Activated B cell treated with CpG ODN at 0.5 μM for 24 hours (primary cell): ENCODE measurements at regions not wholly inside any gene's neighbourhood (a gene's known extent, or its start where the extent isn't known, plus 50 kb on each side); places are given as distances from the start of the nearest gene placed in this dataset.

Experiments used
- ATAC-seq: fragments of 200-7000 bp; cut with Tn5 transposase; one replicate; pipeline ENCODE4 v1.10.0; 2021; ENCODE audit warnings: low read depth, mild to moderate bottlenecking, moderate library complexity
- CTCF ChIA-PET: fragments of 350-600 bp; sonication (Branson Sonifier 250); formaldehyde crosslinking; loops from one replicate; lab custom pipeline; 2021; ENCODE audit warnings: antibody characterized with exemption; lab: Charles Lee
- POLR2A ChIA-PET: fragments of 350-600 bp; sonication (Branson Sonifier 250); formaldehyde crosslinking; loops from one replicate; lab custom pipeline; 2021; ENCODE audit warnings: antibody characterized with exemption; lab: Charles Lee
- DNase-seq: peaks from one replicate; pipeline ENCODE4 v3.0.0; 2022
- H3K27ac Mint-ChIP-seq: one replicate; pipeline ENCODE4 v1.8.0; 2020; ENCODE audit warnings: mixed read lengths
- H3K27me3 Mint-ChIP-seq: one replicate; pipeline ENCODE4 v1.8.0; 2021; ENCODE audit warnings: mixed read lengths
- H3K36me3 Mint-ChIP-seq: one replicate; pipeline ENCODE4 v1.8.0; 2021; ENCODE audit warnings: low read depth, mixed read lengths
- H3K4me1 Mint-ChIP-seq: one replicate; pipeline ENCODE4 v1.8.0; 2021; ENCODE audit warnings: mixed read lengths
- H3K4me3 Mint-ChIP-seq: one replicate; pipeline ENCODE4 v1.8.0; 2020; ENCODE audit warnings: mild to moderate bottlenecking, mixed read lengths
- H3K9me3 Mint-ChIP-seq: one replicate; pipeline ENCODE4 v1.8.0; 2020; ENCODE audit warnings: mixed read lengths
- intact Hi-C: fragments of 100-400 bp; cut with micrococcal nuclease; formaldehyde crosslinking; loops from one replicate; pipeline ENCODE4 v1.15.1; 2024
- TF ChIP-seq, protein P1 (sequence below): fragments of 200-600 bp; IDR thresholded peaks from one replicate; pipeline ENCODE4 v1.8.0; 2022; ENCODE audit warnings: antibody characterized with exemption, mild to moderate bottlenecking

DNA sequence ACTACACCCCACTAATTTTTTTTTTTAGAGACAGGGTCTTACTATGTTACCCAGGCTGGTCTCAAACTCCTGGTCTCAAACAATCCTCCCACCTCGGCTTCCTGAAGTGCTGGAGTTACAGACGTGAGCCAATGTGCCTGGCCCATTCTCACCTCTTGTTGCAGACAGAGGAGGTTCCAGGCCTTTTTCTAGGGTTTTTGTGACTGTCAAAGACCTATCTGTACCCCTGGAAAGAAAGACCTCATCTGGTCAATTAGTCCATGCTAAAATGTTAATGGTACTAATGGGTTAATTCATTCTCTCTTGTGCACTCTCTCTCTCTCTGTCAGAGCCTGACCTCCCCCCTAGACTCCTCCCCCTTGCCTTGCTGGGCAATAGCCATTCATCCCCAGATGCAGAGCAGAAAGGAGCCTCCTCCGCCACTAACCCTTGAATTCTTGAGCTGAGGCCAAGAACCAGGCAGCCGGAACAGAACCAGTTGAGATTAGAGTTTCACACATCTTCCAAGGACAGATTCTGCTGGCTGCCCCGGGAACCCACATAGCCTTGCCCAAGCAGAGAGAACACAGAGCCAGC, 209.7 kb downstream of the SKIDA1 start:
- intact Hi-C loops, result no loop called here

DNA sequence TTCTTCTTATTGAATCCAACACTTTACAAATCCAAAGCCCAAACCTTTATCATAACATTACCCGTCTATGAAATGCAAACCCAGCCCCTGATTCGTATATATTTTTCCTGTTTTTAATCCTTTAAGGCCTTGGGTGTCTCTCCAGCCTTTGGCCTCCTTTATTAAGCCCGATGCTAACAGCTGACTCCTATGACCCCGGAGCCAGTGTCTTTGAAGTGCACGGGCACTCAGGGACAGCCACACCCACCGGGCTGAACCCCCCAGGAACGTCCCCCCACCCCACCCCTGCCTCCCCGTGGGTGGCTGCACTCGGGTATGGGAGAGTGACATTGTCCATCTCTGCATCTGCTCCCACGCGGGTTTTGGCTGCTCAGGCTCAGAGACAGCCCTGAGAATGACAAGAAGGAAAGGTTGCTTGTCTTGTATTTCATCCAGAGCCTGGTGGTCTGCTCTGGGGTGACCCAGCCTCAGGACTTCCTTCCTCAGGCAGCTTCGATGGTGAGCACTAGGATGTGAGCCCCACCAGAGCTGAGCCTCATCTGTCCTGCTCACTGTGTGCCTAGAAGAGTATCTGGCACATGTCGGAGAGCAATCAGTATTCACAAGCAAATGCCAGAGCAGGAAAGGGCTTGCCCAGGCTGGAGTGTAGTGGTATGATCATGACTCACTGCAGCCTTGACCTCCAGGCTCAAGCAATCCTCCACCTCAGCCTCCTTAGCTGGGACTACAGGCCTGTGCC, 210.4 kb downstream of the SKIDA1 start:
- no peaks in the 10 kb centered on the region for H3K9me3 Mint-ChIP-seq
- H3K27ac Mint-ChIP-seq, result no peak overlapping the region
- DNase-seq (no peak), ATAC-seq (no peak)
- intact Hi-C loops, result no loop called here
- H3K4me3 Mint-ChIP-seq, result no peak overlapping the region
- H3K4me1 Mint-ChIP-seq, result no peaks in the 10 kb centered on the region
- H3K36me3 Mint-ChIP-seq, result no peaks in the 10 kb centered on the region
- H3K27me3 Mint-ChIP-seq, result no peaks in the 10 kb centered on the region
- ChIA-PET CTCF (no interaction called here), POLR2A (no interaction called here)
- TF ChIP-seq, protein P1, sequence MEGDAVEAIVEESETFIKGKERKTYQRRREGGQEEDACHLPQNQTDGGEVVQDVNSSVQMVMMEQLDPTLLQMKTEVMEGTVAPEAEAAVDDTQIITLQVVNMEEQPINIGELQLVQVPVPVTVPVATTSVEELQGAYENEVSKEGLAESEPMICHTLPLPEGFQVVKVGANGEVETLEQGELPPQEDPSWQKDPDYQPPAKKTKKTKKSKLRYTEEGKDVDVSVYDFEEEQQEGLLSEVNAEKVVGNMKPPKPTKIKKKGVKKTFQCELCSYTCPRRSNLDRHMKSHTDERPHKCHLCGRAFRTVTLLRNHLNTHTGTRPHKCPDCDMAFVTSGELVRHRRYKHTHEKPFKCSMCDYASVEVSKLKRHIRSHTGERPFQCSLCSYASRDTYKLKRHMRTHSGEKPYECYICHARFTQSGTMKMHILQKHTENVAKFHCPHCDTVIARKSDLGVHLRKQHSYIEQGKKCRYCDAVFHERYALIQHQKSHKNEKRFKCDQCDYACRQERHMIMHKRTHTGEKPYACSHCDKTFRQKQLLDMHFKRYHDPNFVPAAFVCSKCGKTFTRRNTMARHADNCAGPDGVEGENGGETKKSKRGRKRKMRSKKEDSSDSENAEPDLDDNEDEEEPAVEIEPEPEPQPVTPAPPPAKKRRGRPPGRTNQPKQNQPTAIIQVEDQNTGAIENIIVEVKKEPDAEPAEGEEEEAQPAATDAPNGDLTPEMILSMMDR, result no peak

More for the DNA sequence above, 209.7 kb downstream of the SKIDA1 start:
- Mint-ChIP-seq H3K27ac (no peak overlapping the region), H3K4me3 (no peak overlapping the region), H3K36me3 (no peaks in the 10 kb centered on the region), H3K27me3 (no peaks in the 10 kb centered on the region), H3K4me1 (no peaks in the 10 kb centered on the region), H3K9me3 (no peaks in the 10 kb centered on the region)
- ATAC-seq (no peak), DNase-seq (no peak)
- TF ChIP-seq, protein P1, result no peak
- CTCF ChIA-PET, result no interaction called here
- POLR2A ChIA-PET, result no interaction called here

DNA sequence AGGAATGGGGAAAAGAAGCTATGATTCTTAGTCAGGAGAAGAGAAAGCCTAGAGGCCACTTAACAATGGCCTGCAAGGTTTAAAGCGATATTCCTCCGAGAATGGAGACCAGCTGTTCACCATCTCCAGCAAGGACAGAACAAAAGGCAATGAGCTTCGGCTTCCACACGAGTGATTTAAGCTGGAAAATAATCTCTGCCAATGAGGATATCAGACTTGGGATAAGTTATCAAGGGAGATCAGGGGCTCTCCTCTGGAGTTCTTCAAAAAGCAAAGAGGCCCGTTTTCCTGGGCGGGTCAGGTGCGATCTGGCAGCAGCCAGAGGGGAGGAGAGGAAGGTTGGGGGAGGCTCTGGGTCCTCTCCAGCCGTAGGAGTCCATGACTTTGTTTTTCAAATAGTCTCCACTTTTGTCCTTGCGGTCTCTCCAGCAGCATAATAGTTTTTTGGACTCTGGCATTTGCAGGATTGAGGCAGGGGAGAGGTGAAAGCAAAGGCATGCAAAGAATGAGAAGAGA, 211.3 kb downstream of the SKIDA1 start:
- ChIA-PET POLR2A (no interaction called here), CTCF (no interaction called here)
- no peaks in the 10 kb centered on the region for H3K36me3 Mint-ChIP-seq
- H3K4me3 Mint-ChIP-seq, result no peak overlapping the region
- DNase-seq, result no peak
- no peak for ATAC-seq
- TF ChIP-seq, protein P1, result no peak
- H3K4me1 Mint-ChIP-seq, result no peaks in the 10 kb centered on the region
- H3K9me3 Mint-ChIP-seq, result no peaks in the 10 kb centered on the region
- no peak overlapping the region for H3K27ac Mint-ChIP-seq
- intact Hi-C loops, result no loop called here
- H3K27me3 Mint-ChIP-seq, result no peaks in the 10 kb centered on the region

DNA sequence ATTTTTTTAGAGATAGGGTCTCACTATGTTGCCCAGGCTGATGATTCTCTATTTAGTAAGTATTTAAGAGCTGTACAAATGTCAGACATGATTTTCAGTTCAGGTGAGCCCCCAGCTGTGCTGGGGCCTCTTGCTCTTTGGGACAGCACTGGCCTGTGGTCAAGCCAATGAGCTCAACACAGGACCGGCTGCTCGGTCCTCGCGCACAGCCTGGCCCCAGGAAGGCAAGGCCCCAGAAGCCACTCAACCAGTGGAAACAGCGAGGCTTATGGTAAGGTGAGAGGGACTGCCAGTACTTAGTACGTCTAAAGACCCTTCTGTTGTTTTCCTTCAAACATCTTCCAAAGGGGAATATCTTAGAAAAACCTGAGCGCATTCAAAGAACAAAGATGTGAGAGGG, 211.8 kb downstream of the SKIDA1 start:
- H3K9me3 Mint-ChIP-seq, result no peaks in the 10 kb centered on the region
- H3K4me1 Mint-ChIP-seq, result no peaks in the 10 kb centered on the region
- POLR2A ChIA-PET, result no interaction called here
- H3K27ac Mint-ChIP-seq, result no peak overlapping the region
- H3K4me3 Mint-ChIP-seq, result no peak overlapping the region
- no peak for DNase-seq
- TF ChIP-seq, protein P1, result no peak
- ATAC-seq, result no peak
- H3K36me3 Mint-ChIP-seq, result no peaks in the 10 kb centered on the region
- intact Hi-C loops, result no loop called here
- no peaks in the 10 kb centered on the region for H3K27me3 Mint-ChIP-seq
- CTCF ChIA-PET, result no interaction called here

DNA sequence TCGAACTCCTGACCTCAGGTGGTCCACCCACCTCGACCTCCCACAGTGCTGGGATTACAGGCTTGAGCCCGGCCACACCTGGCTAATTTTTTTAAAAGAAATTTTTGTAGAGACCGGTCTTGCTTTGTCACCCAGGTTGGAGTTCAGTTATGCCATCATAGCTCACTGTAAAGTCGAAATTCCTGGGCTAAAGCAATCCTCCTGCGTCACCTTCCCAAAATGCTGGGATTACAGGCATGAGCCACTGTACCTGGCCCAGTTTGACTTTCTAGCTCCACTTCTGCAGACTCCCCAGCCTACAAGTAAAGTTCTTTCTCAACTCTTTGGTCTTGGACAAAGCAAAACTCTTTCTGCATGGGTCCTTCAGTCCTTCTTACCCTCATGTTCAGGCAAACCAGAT, 214.1 kb downstream of the SKIDA1 start:
- no peak overlapping the region for H3K27ac Mint-ChIP-seq
- no peaks in the 10 kb centered on the region for H3K4me1 Mint-ChIP-seq
- no peak overlapping the region for H3K4me3 Mint-ChIP-seq
- no peaks in the 10 kb centered on the region for H3K9me3 Mint-ChIP-seq
- POLR2A ChIA-PET, result no interaction called here
- no peak for DNase-seq
- no peaks in the 10 kb centered on the region for H3K36me3 Mint-ChIP-seq
- intact Hi-C loops, result no loop called here
- TF ChIP-seq, protein P1, result no peak
- ATAC-seq, result no peak
- CTCF ChIA-PET, result no interaction called here
- H3K27me3 Mint-ChIP-seq, result no peaks in the 10 kb centered on the region
